ENCODE measurements at regions not wholly inside any gene's neighbourhood (a gene's known extent, or its start where the extent isn't known, plus 50 kb on each side); places are given as distances from the start of the nearest gene placed in this dataset.
"Not testable (repeated sequence)": the region's sequence is repeated elsewhere in the genome, so short reads cannot be mapped to it uniquely, and the experiment has no call there.

DNA sequence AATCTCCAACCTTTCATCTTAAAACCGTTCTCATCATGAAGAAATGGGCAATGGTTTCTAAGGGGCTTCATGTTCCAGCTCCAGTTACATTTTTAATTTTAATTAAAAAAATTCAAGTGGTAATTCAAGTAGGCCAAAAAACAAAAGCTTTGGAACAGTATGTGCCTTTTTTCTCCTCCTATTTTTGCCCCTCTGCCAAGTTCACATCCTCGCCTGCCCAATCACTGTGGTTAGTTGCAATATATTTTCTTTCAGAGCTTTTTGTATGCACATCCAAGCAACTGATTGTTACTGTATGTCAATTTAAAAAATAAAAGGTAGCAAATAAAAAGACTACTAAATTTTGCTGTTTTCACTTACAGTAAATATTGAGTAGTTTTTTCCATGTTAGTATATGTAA lies 99.8 kb upstream of the B3GAT2 start:
- no peak for DNase-seq

GRCh38 chr6:71066153-71066552 lies 109.3 kb upstream of the B3GAT2 start:
- DNase-seq = no peak

DNA sequence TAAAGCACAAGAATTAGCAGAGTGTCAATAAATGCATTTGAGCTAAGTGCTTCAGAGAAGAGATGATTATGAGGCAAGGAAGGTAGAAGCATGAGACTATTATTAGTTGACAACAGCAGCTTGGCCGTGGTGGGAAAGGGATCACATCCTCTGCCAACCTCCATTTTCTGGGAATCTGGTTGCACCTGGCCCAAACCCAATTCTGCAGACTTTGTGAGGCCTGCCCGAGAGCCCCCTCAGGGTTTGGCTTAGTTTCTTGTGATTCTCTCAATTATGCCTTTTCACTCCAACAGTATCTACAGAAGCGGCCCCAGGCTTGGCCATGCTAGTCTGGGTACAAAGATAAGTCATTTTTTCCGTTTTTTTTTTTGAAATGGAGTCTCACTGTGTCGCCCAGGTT lies 111.0 kb upstream of the B3GAT2 start:
- DNase-seq = no peak

GRCh38 chr6:71072508-71072907 lies 115.6 kb upstream of the B3GAT2 start:
- DNase-seq = peak; percentile 15

GRCh38 chr6:71077655-71078054 lies 120.8 kb upstream of the B3GAT2 start:
- DNase-seq = no peak

DNA sequence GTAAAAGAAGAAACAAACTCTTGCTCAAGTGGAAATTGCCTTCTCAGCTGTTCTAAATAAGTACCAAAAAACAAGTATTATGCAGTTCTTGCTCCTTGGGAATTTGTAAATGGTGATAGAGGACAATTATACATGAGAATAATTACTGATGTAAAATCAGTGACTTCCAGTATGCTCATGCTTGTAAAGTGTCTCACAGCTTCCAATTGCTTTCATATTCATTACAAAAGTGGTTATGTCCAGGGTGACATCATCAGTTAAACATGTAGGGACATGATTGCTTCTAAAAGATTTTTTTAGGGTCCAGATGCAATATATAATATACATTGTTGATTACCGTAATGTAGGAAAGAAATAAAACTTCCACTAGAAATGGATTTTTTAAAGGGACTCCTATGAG lies 122.8 kb upstream of the B3GAT2 start:
- peak; percentile 72 for DNase-seq

GRCh38 chr6:71080133-71080532 lies 123.3 kb upstream of the B3GAT2 start:
- DNase-seq = no peak

- DNase-seq = peak; percentile 48
Observed at GRCh38 chr6:71080826-71081225, 124.0 kb upstream of the B3GAT2 start.

DNA sequence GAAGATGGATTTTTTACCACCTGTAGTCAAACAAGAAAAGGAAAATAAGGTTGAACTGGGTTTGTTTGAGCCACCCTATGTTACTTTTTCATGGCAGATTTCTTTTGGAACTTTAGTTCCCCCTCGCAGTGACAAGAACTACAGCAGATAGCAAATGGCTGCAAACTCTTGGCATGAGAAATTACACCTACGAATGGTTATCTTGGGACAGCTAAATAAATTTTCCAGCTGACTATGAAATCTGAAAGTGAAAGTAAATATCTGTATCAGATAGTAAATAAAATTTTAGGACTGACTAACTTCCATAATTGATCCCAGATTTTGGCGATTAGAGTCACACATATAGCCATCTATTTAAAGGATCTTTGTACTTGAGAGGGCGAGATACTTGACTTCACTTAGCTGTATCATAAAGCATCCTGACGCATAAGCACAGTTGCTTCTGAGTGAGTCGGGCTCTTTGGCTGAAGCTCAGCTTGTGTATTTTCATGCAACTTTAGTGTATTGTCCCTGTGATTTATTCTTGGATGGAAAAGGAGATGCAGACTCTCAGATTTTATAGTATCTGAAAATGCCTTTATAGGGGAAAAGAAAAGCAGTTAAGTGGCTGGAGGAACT lies 125.3 kb upstream of the B3GAT2 start:
- DNase-seq = peak; percentile 34

GRCh38 chr6:71083308-71083820 lies 126.5 kb upstream of the B3GAT2 start:
- DNase-seq = no peak

DNA sequence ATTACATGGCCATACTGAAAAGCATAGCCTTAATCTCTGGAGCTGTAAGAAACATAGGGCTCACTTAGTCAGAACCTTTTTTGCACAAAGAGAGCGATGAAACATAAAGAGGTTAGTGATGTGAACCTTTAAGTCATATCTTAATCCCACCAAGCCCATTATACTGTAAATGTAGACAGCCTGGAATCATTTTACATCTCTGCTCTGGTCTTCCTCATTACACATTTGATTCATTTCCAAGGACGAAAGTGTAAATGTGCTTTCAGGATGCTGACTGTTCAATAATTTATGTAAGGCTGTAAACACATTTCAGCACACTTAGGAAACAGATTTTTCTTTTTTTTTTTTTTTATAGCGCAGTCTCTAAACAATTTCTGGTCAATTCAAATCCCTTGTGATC lies 131.3 kb upstream of the B3GAT2 start:
- no peak for DNase-seq

DNA sequence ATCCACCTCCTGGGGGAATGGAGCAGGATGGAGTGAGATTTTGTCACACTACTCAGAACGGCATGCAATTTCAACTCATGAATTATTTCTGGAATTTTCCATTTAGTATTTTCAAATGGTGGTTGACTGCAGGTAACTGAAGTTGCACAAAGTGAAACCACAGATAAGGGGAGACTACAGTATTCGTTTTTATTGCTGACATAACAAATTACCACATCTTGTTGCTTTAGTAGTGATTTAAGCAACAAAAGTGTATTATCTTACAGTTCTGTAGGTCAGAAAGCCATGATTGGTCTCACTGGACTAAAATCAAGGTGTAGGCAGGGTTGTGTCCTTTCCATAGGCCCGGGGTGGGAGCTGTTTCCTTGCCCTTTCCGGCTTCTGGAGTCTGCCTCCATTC lies 133.4 kb upstream of the B3GAT2 start:
- no peak for DNase-seq

DNA sequence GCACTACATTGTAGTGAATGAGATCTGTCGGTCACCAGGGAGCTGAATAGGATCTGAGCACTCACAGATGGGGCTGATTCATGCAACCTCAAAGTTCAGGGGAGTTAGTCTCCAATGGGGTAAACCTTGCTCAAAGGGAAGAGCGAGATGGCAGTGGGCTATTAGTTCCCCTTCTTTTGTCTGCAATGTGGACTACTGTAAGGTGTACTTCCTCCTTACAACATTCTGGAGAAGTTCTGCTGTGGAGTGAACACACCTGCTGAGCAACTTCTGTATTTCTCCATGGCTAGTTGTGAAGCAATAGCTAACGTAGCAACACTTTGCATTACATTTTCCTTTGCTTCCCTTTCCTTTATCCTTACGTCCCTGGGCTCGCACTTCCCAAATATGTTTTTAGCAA lies 134.3 kb upstream of the B3GAT2 start:
- DNase-seq = no peak

DNA sequence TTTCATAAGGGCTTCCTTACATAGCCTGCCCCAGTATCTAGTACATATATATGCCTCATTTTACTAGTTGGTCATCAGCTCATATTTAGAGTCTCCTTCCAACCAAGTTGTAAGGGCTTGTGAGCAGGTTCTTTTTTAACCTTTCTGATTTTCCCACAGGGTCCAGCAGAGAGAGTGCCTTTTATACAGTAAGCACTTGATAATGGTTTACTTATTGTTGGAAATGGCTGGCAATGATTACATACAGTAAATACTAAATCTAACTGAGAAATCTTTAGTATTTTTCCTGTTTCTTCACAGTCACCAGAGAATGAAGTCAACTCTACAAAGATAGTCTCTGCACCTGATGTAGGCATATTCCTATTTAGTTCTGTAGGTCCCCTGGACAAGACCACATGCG lies 135.1 kb upstream of the B3GAT2 start:
- DNase-seq = no peak

GRCh38 chr6:71097264-71097663 lies 140.4 kb upstream of the B3GAT2 start:
- DNase-seq = not testable (repeated sequence)

DNA sequence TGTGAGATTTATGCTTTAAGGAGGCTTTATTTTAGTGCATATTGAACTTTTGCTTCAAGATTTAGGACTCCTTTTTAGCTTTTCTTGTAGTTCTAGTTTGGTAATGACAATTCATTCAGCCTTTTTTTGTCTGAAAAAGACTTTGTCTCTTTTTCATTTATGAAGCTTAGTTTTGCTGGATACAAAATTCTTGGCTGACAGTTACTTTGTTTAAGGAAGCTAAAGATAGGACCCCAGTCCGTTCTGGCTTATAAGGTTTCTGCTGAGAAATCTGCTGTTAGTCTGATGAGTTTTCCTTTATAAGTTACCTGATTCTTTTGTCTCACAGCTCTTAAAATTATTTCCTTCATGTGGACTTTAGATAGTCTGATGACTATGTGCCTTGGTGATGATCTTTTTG lies 142.8 kb upstream of the B3GAT2 start:
- no peak for DNase-seq

DNA sequence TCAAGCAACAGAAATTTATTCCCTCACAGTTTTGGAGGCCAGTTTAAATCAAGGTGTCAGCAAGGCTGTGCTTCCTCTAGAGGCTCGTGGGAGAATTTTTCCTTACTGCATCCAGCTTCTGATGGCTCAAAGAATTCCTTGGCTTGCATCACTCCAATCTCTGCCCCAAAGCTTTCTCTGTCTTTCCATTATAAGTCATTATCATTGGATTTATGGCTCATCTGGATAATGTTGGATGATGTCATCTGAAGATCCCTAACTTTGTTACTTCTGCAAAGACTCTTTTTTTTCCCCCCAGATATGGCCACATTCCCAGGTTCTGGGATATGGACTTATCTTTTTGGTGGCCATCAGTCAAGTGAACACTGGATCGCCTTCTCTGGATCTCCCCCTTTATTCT lies 146.3 kb upstream of the B3GAT2 start:
- DNase-seq = no peak

GRCh38 chr6:71103641-71104040 lies 146.8 kb upstream of the B3GAT2 start:
- DNase-seq = no peak

- DNase-seq = no peak
Observed at GRCh38 chr6:71106276-71106675, 149.4 kb upstream of the B3GAT2 start.

DNA sequence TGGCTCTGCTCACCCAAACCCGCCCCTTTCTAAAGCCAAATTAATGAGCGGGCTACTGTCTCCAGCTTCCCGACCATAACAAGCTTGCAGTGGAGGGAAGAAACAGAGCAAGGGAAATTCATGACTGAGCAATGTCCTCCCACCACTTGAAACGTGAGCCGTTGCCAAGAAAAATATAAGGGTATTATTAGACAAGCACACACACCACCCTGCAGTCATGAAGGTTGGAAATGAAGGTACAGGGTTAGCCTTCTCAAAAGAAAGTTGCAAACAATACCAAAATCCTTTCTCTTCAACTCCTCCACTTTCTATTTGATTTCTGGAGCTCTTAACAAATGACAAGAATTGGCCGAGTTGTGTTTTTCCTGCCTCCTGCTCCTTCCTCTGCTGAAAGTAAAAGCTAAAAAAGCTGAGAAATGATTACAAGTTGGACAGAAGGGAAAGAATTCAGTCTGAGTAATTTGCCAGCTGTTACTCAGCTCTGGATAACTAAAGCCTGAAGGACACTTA lies 151.1 kb upstream of the B3GAT2 start:
- peak; percentile 82 for DNase-seq

DNA sequence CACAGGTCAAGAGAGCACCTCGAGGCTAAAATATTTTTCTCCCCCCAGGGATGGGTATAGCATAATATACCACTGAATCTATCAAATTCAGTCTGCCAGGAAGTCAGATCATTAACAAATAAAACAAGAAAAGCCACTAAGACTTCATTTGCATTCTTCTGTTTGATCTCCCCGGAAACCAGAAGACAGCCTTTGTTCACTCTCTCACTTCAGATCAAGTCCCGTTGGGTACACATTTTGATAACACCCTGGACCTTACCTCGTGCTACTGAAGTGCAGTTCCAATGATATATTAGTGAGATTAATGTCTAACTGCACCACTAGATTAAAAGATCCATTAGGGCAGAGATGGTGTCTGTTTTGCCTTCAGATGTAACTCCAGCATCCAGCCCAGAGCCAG lies 157.7 kb upstream of the B3GAT2 start:
- no peak for DNase-seq

- no peak for DNase-seq
Observed at GRCh38 chr6:71114986-71115385, 158.1 kb upstream of the B3GAT2 start.

GRCh38 chr6:71119560-71119959 lies 162.7 kb upstream of the B3GAT2 start:
- no peak for DNase-seq

GRCh38 chr6:71123051-71123450 lies 165.6 kb upstream of the OGFRL1 start:
- peak; percentile 48 for DNase-seq

- no peak for DNase-seq
Observed at GRCh38 chr6:71124340-71124739, 164.3 kb upstream of the OGFRL1 start.
